Neural cell (in vitro differentiated cells): ENCODE measurements at regions not wholly inside any gene's neighbourhood (a gene's known extent, or its start where the extent isn't known, plus 50 kb on each side); places are given as distances from the start of the nearest gene placed in this dataset.

Source experiments
- H2AFZ ChIP-seq: fragments of 200-600, 300-800 bp; sonication (generic), shearing (Covaris generic); 2 replicates; pipeline ENCODE4 v1.6.0; 2014; ENCODE audit warnings: low read depth, mild to moderate bottlenecking, antibody characterized with exemption, low read length, moderate library complexity
- H3F3A ChIP-seq: fragments of 200-600 bp; shearing (Covaris generic); 2 replicates; pipeline ENCODE4 v1.6.1; 2016; ENCODE audit warnings: mild to moderate bottlenecking, moderate library complexity, mixed read lengths, antibody characterized with exemption, low read length; ENCODE audit not compliant: insufficient read depth, poor library complexity, severe bottlenecking
- H3K27ac ChIP-seq: fragments of 200-600, 300-800 bp; sonication (generic), shearing (Covaris generic); 2 replicates; pipeline ENCODE4 v1.5.1; 2014; ENCODE audit warnings: mild to moderate bottlenecking, low read length, moderate library complexity
- H3K27me3 ChIP-seq: fragments of 300-800, 200-600 bp; sonication (generic), shearing (Covaris generic); 2 replicates; pipeline ENCODE4 v1.6.0; 2014; ENCODE audit warnings: mild to moderate bottlenecking, low read depth, low read length, moderate library complexity; ENCODE audit not compliant: insufficient read depth
- H3K36me3 ChIP-seq: fragments of 300-800, 200-600 bp; sonication (generic), shearing (Covaris generic); 2 replicates; pipeline ENCODE4 v1.5.1; 2014; ENCODE audit warnings: mild to moderate bottlenecking, antibody characterized with exemption, low read length, moderate library complexity; ENCODE audit not compliant: insufficient read depth
- H3K4me2 ChIP-seq: fragments of 300-800, 200-600 bp; sonication (generic), shearing (Covaris generic); 2 replicates; pipeline ENCODE4 v1.6.0; 2014; ENCODE audit warnings: mild to moderate bottlenecking, low read length
- H3K4me3 ChIP-seq: fragments of 300-800, 200-600 bp; sonication (generic), shearing (Covaris generic); 2 replicates; pipeline ENCODE4 v1.5.1; 2014; ENCODE audit warnings: mild to moderate bottlenecking, low read length, moderate library complexity
- H3K79me2 ChIP-seq: fragments of 200-600 bp; shearing (Covaris generic); replicated peaks from 2 replicates; pipeline ENCODE4 v1.6.0; 2014; ENCODE audit warnings: mild to moderate bottlenecking, low read length, moderate library complexity; ENCODE audit not compliant: insufficient read depth
- H3K9ac ChIP-seq: fragments of 300-800, 200-600 bp; sonication (generic), shearing (Covaris generic); 2 replicates; pipeline ENCODE4 v1.6.1; 2016; ENCODE audit warnings: mild to moderate bottlenecking, low read length, mixed read lengths
- H3K9me2 ChIP-seq: fragments of 200-600 bp; shearing (Covaris generic); 2 replicates; pipeline ENCODE4 v1.6.1; 2016; ENCODE audit warnings: mild to moderate bottlenecking, low read length, mixed read lengths; ENCODE audit not compliant: insufficient read depth
- H3K9me3 ChIP-seq: fragments of 200-600, 300-800 bp; sonication (generic), shearing (Covaris generic); 2 replicates; pipeline ENCODE4 v1.6.1; 2016; ENCODE audit warnings: mild to moderate bottlenecking, mixed run types, low read length, moderate library complexity, mixed read lengths
- H4K20me1 ChIP-seq: fragments of 200-600 bp; shearing (Covaris generic); 2 replicates; pipeline ENCODE4 v1.6.1; 2016; ENCODE audit warnings: mild to moderate bottlenecking, mixed run types; ENCODE audit not compliant: insufficient read depth
- EP300 ChIP-seq: fragments of 450-650 bp; conservative IDR thresholded peaks from 2 replicates; pipeline ENCODE4 v1.6.1; 2014; ENCODE audit warnings: antibody characterized with exemption, mild to moderate bottlenecking, moderate library complexity; ENCODE audit not compliant: poor library complexity, severe bottlenecking
- EZH2 ChIP-seq: fragments of 200-600, 300-800 bp; shearing (Covaris generic), sonication (generic); IDR thresholded peaks from 2 replicates; pipeline ENCODE4 v1.6.1; 2014; ENCODE audit warnings: antibody characterized with exemption, low read length, borderline replicate concordance, mild to moderate bottlenecking; ENCODE audit not compliant: insufficient read depth, poor library complexity, severe bottlenecking
- MXI1 ChIP-seq: fragments of 450-650 bp; conservative IDR thresholded peaks from 2 replicates; pipeline ENCODE4 v1.6.1; 2014; ENCODE audit warnings: antibody characterized with exemption, mild to moderate bottlenecking; ENCODE audit not compliant: poor library complexity, severe bottlenecking
- POLR2AphosphoS5 ChIP-seq: IDR thresholded peaks from 2 replicates; pipeline ENCODE4 v1.6.1; 2012
- RAD21 ChIP-seq: fragments of 450-650 bp; conservative IDR thresholded peaks from 2 replicates; pipeline ENCODE4 v1.6.1; 2014; ENCODE audit warnings: antibody characterized with exemption, mild to moderate bottlenecking, moderate library complexity
- SMC3 ChIP-seq: fragments of 450-650 bp; conservative IDR thresholded peaks from 2 replicates; pipeline ENCODE4 v1.6.1; 2014; ENCODE audit warnings: antibody characterized with exemption, mild to moderate bottlenecking, moderate library complexity; ENCODE audit not compliant: poor library complexity
- TAF1 ChIP-seq: IDR thresholded peaks from 2 replicates; pipeline ENCODE4 v1.6.1; 2012; ENCODE audit warnings: low read depth
- TF ChIP-seq, protein P1 (sequence below): IDR thresholded peaks from 2 replicates; pipeline ENCODE4 v1.6.1; 2012; ENCODE audit warnings: borderline replicate concordance
- TF ChIP-seq, protein P2 (sequence below): fragments of 450-650 bp; IDR thresholded peaks from 2 replicates; pipeline ENCODE4 v1.5.1; 2014; ENCODE audit warnings: antibody characterized with exemption, mild to moderate bottlenecking, moderate library complexity; ENCODE audit not compliant: poor library complexity, severe bottlenecking

DNA sequence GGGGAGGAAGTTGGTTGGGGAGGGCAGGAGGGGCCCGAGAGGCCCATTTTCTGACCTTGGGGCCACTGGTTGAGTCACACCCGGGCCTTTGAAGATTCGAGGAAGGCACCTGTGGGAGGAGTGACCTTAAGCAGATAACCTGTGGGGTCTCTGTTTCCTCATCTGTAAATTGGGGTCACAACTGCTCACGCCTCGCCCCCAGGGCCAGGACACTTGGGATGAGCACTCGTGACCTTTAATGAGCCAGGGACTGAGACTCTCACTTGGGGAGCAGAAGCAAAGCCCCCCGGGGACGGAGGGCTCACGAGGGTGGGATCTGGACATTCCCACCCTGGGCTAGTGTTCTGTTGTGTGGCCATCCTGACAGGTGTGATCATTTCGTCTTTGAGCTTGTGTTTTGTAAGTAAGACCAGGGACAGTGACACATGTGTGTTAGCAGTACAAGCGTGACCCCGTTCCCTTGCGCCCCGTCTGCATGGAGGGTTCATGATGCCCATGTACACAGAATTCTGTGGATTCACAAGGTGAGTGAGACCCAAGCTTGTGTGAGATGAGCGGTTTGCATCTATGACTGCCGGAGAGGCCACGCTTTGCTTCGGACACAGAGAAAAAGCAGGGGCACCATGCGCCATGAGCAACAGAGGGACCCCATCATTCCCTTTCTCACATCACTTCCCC lies 79.3 kb upstream of the PMEPA1 start:
- no peaks in the 10 kb centered on the region for H3K79me2 ChIP-seq
- H3K4me2 ChIP-seq, result no peak overlapping the region
- no peaks in the 10 kb centered on the region for H3K9me2 ChIP-seq
- H4K20me1 ChIP-seq, result no peaks in the 10 kb centered on the region
- no peaks in the 10 kb centered on the region for H3K27me3 ChIP-seq
- H2AFZ ChIP-seq, result no peak overlapping the region
- no peak overlapping the region for H3K9ac ChIP-seq
- H3K9me3 ChIP-seq, result no peaks in the 10 kb centered on the region
- no peak for TF ChIP-seq TAF1
- TF ChIP-seq MXI1, result no peak
- no peak for TF ChIP-seq RAD21
- TF ChIP-seq EP300, result no peak
- TF ChIP-seq SMC3, result no peak
- TF ChIP-seq, protein P1, sequence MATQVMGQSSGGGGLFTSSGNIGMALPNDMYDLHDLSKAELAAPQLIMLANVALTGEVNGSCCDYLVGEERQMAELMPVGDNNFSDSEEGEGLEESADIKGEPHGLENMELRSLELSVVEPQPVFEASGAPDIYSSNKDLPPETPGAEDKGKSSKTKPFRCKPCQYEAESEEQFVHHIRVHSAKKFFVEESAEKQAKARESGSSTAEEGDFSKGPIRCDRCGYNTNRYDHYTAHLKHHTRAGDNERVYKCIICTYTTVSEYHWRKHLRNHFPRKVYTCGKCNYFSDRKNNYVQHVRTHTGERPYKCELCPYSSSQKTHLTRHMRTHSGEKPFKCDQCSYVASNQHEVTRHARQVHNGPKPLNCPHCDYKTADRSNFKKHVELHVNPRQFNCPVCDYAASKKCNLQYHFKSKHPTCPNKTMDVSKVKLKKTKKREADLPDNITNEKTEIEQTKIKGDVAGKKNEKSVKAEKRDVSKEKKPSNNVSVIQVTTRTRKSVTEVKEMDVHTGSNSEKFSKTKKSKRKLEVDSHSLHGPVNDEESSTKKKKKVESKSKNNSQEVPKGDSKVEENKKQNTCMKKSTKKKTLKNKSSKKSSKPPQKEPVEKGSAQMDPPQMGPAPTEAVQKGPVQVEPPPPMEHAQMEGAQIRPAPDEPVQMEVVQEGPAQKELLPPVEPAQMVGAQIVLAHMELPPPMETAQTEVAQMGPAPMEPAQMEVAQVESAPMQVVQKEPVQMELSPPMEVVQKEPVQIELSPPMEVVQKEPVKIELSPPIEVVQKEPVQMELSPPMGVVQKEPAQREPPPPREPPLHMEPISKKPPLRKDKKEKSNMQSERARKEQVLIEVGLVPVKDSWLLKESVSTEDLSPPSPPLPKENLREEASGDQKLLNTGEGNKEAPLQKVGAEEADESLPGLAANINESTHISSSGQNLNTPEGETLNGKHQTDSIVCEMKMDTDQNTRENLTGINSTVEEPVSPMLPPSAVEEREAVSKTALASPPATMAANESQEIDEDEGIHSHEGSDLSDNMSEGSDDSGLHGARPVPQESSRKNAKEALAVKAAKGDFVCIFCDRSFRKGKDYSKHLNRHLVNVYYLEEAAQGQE, result no peak
- no peak for TF ChIP-seq POLR2AphosphoS5
- no peak for TF ChIP-seq EZH2
- TF ChIP-seq, protein P2, sequence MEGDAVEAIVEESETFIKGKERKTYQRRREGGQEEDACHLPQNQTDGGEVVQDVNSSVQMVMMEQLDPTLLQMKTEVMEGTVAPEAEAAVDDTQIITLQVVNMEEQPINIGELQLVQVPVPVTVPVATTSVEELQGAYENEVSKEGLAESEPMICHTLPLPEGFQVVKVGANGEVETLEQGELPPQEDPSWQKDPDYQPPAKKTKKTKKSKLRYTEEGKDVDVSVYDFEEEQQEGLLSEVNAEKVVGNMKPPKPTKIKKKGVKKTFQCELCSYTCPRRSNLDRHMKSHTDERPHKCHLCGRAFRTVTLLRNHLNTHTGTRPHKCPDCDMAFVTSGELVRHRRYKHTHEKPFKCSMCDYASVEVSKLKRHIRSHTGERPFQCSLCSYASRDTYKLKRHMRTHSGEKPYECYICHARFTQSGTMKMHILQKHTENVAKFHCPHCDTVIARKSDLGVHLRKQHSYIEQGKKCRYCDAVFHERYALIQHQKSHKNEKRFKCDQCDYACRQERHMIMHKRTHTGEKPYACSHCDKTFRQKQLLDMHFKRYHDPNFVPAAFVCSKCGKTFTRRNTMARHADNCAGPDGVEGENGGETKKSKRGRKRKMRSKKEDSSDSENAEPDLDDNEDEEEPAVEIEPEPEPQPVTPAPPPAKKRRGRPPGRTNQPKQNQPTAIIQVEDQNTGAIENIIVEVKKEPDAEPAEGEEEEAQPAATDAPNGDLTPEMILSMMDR, result no peak
- no peak overlapping the region for H3K4me3 ChIP-seq
- H3K36me3 ChIP-seq, result no peaks in the 10 kb centered on the region
- no peak overlapping the region for H3K27ac ChIP-seq
- H3F3A ChIP-seq, result no peaks in the 10 kb centered on the region

DNA sequence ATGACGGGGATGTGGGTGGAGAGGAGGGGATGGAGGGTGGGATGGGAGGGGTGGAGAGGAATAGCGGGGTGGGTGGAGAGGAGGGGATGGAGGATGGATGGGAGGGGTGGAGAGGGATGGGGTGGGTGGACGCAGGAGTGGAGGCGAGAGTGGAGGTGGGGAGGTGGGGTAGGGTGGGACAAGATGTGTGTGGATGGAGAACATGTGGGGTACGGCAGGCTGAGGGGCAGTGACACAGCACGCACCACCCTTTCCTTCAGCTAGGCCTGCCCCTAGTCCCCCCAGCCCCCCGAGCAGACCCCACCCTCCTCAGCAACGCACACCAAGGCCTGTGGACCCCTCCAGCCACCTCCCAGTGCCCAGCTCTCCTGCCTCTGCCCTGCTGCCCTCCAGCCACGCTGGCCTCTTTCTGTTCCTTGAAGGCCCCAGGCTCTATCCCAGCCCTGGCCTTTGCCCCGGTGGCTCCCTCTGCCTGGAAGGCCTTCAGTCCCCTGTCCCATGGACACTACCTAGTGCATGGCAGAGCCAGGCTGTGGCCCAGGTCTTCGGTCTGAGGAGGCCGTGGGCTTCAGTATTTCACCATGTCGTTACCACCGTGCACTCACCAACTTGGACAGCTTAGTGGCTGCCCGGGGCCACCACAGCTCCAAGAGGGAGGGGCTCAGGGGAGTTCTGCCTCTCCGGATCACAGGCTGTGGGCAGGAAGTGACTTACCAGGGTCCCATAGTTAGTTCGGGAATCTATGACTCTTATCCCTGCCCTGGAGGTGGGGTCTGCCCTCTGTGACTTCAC lies 78.4 kb upstream of the PMEPA1 start:
- no peak overlapping the region for H3K9ac ChIP-seq
- no peak overlapping the region for H2AFZ ChIP-seq
- no peak overlapping the region for H3K4me3 ChIP-seq
- H4K20me1 ChIP-seq, result no peaks in the 10 kb centered on the region
- H3K9me3 ChIP-seq, result no peaks in the 10 kb centered on the region
- H3K4me2 ChIP-seq, result no peak overlapping the region
- no peaks in the 10 kb centered on the region for H3K27me3 ChIP-seq
- no peaks in the 10 kb centered on the region for H3K79me2 ChIP-seq
- H3F3A ChIP-seq, result no peaks in the 10 kb centered on the region
- H3K27ac ChIP-seq, result no peak overlapping the region
- H3K36me3 ChIP-seq, result no peaks in the 10 kb centered on the region
- H3K9me2 ChIP-seq, result no peaks in the 10 kb centered on the region
- no peak for TF ChIP-seq SMC3
- no peak for TF ChIP-seq MXI1
- TF ChIP-seq TAF1, result no peak
- TF ChIP-seq, protein P1, result no peak
- no peak for TF ChIP-seq POLR2AphosphoS5
